Left lung (tissue), 4 donors: ENCODE measurements at regions not wholly inside any gene's neighbourhood (a gene's known extent, or its start where the extent isn't known, plus 50 kb on each side); places are given as distances from the start of the nearest gene placed in this dataset.

Experiments
- ATAC-seq: fragments of 200-7000 bp; cut with Tn5 transposase; one replicate; pipeline ENCODE4 v1.9.1; 2020; ENCODE audit warnings: moderate library complexity
- DNase-seq, 4 donors: peaks; one replicate each; pipeline ENCODE4 v3.0.0-alpha.2; 2013 to 2020
- H3K27ac ChIP-seq, 2 donors: fragments of 200-600 bp; sonication (generic) in 1 of 2; one replicate each; pipeline versions ENCODE4 v1.5.0 to v1.8.0; 2020 to 2021
- H3K27me3 ChIP-seq, 2 donors: fragments of 200-600 bp; sonication (generic) in 1 of 2; one replicate each; pipeline versions ENCODE4 v1.5.0 to v1.8.0; 2020 to 2021
- H3K36me3 ChIP-seq, 2 donors: fragments of 200-600 bp; sonication (generic) in 1 of 2; one replicate each; pipeline versions ENCODE4 v1.5.0 to v1.8.0; 2020 to 2021
- H3K4me1 ChIP-seq, 2 donors: fragments of 200-600 bp; one replicate each; pipeline ENCODE4 v1.8.0; 2021
- H3K4me3 ChIP-seq, 2 donors: fragments of 200-600 bp; sonication (generic) in 1 of 2; one replicate each; pipeline versions ENCODE4 v1.5.0 to v1.8.0; 2020 to 2021; ENCODE audit warnings: mild to moderate bottlenecking in 1 of 2
- H3K9me3 ChIP-seq, 2 donors: fragments of 200-600 bp; sonication (generic) in 1 of 2; one replicate each; pipeline versions ENCODE4 v1.5.0 to v1.8.0; 2020 to 2021
- CTCF ChIP-seq, 2 donors: fragments of 200-600 bp; sonication (generic) in 1 of 2; IDR thresholded peaks; one replicate each; pipeline versions ENCODE4 v1.5.0 to v1.8.0; 2021; ENCODE audit warnings: antibody characterized with exemption in 2 of 2
- intact Hi-C, 2 donors: fragments of 100-400 bp; cut with DNase I; formaldehyde crosslinking; loops; one replicate each; pipeline versions ENCODE4 v1.11.2 to v1.14.2; 2022
- donor health status: DM: no; HTN: yes; CAD: no.
- donor health status: DM: no; HTN: no; CAD: no.

- Histone ChIP-seq H3K4me1 (no peaks in the 10 kb centered on the region), H3K9me3 (no peaks in the 10 kb centered on the region), H3K27ac (no peak overlapping the region), H3K4me3 (no peak overlapping the region), H3K27me3 (no peaks in the 10 kb centered on the region), H3K36me3 (no peaks in the 10 kb centered on the region)
- no peak for TF ChIP-seq CTCF (IDR thresholded peaks at IDR 0.05)
- intact Hi-C loops = no loop called here
- ATAC-seq = no peak
- no peak for DNase-seq
Measured at GRCh38 chr13:88676016-88676415, 1004.8 kb downstream of the SLITRK5 start.

GRCh38 chr13:88685459-88685858 is 1014.3 kb downstream of the SLITRK5 start:
- intact Hi-C loops = no loop called here
- peaks cover 0 to 7% of the 10 kb centered on the region in 2 donors for H3K9me3 ChIP-seq
- no peak for TF ChIP-seq CTCF (IDR thresholded peaks at IDR 0.05)

DNA sequence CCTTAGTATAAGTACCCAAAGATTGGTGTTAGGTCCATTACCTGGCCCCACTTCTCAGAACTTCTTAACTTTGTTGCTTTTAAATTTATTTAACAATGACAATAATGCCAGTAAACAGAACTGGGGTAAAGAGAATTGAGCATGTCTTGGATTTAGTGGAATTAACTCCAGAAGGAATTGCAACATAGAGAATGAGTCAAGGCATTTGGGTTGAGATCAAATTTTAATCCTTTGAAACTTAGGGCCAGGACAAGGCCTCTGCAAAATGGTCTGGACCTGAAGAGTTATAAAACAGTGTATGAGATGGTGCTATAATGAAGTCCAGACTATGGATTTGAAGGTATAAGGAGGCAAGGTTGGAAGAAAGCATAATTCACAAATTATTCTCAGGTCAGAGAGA is 1030.4 kb downstream of the SLITRK5 start:
- ATAC-seq = no peak
- TF ChIP-seq CTCF (IDR thresholded peaks at IDR 0.05) = no peak
- H3K4me1 ChIP-seq = no peaks in the 10 kb centered on the region
- no peak overlapping the region for H3K27ac ChIP-seq
- no peaks in the 10 kb centered on the region for H3K27me3 ChIP-seq
- intact Hi-C loops = no loop called here
- no peaks in the 10 kb centered on the region for H3K36me3 ChIP-seq
- H3K9me3 ChIP-seq = peaks cover 0 to 14% of the 10 kb centered on the region in 2 donors
- H3K4me3 ChIP-seq = no peak overlapping the region
- no peak for DNase-seq

More at GRCh38 chr13:88685459-88685858, 1014.3 kb downstream of the SLITRK5 start:
- Histone ChIP-seq H3K27me3 (no peaks in the 10 kb centered on the region), H3K4me1 (no peaks in the 10 kb centered on the region), H3K4me3 (no peak overlapping the region), H3K27ac (no peak overlapping the region), H3K36me3 (no peaks in the 10 kb centered on the region)
- DNase-seq (no peak), ATAC-seq (no peak)

GRCh38 chr13:88704600-88705275 is 1033.6 kb downstream of the SLITRK5 start:
- intact Hi-C loops = no loop called here
- H3K36me3 ChIP-seq = no peaks in the 10 kb centered on the region
- H3K9me3 ChIP-seq = peaks cover 0 to 4% of the 10 kb centered on the region in 2 donors
- peak in 1 of 4 donors; percentile 11 for DNase-seq
- no peaks in the 10 kb centered on the region for H3K4me1 ChIP-seq
- no peak overlapping the region for H3K27ac ChIP-seq
- no peak for ATAC-seq
- peak overlapping the region in 1 of 2 donors; percentile 7 for H3K4me3 ChIP-seq
- H3K27me3 ChIP-seq = no peaks in the 10 kb centered on the region
- TF ChIP-seq CTCF (IDR thresholded peaks at IDR 0.05) = no peak

GRCh38 chr13:88707646-88708045 is 1036.5 kb downstream of the SLITRK5 start:
- ATAC-seq (no peak), DNase-seq (no peak)
- intact Hi-C loops = no loop called here

More at GRCh38 chr13:88707646-88708045, 1036.5 kb downstream of the SLITRK5 start:
- no peak overlapping the region for H3K4me3 ChIP-seq
- no peaks in the 10 kb centered on the region for H3K36me3 ChIP-seq
- H3K9me3 ChIP-seq = no peaks in the 10 kb centered on the region
- no peak for TF ChIP-seq CTCF (IDR thresholded peaks at IDR 0.05)
- no peak overlapping the region for H3K27ac ChIP-seq
- no peaks in the 10 kb centered on the region for H3K4me1 ChIP-seq
- no peaks in the 10 kb centered on the region for H3K27me3 ChIP-seq
